Fibroblast of lung (primary cell): ENCODE measurements at regions not wholly inside any gene's neighbourhood (a gene's known extent, or its start where the extent isn't known, plus 50 kb on each side); places are given as distances from the start of the nearest gene placed in this dataset.

Experiments used
- DNase-seq, 2 donors: peaks; one replicate each; pipeline versions ENCODE4 v3.0.0 to v3.0.0-alpha.2; 2010; ENCODE audit warnings: low read depth in 2 of 2
- H2AFZ ChIP-seq: 2 replicates; pipeline ENCODE4 v1.5.1; 2012; ENCODE audit warnings: low read length, control low read depth, inconsistent platforms
- H3K27ac ChIP-seq: 2 replicates; pipeline ENCODE4 v1.5.1; 2011; ENCODE audit warnings: low read length, control low read depth; ENCODE audit not compliant: insufficient read depth
- H3K27me3 ChIP-seq: 2 replicates; pipeline ENCODE4 v1.5.1; 2011; ENCODE audit warnings: mild to moderate bottlenecking, low read length; ENCODE audit not compliant: control insufficient read depth, insufficient read depth
- H3K36me3 ChIP-seq: 2 replicates; pipeline ENCODE4 v1.5.1; 2011; ENCODE audit warnings: low read length; ENCODE audit not compliant: control insufficient read depth, insufficient read depth
- H3K4me1 ChIP-seq: 2 replicates; pipeline ENCODE4 v1.5.1; 2011; ENCODE audit warnings: low read length; ENCODE audit not compliant: control insufficient read depth, insufficient read depth; ENCODE audit errors: extremely low read depth
- H3K4me2 ChIP-seq: 2 replicates; pipeline ENCODE4 v1.5.1; 2011; ENCODE audit warnings: low read length, control low read depth; ENCODE audit not compliant: insufficient read depth; ENCODE audit errors: extremely low read depth
- H3K4me3 ChIP-seq, 4 experiments: fragments of 200-600 bp in 1 of 4; sonication (generic) in 1 of 4; replicated peaks in 1 of 4; 2 replicates each; pipeline ENCODE4 v1.5.1; 2011 to 2016; ENCODE audit warnings: low read length in 4 of 4, low read depth in 3 of 4, mild to moderate bottlenecking in 3 of 4, control low read depth in 2 of 4, inconsistent platforms in 1 of 4, mixed read lengths in 1 of 4; ENCODE audit not compliant: insufficient read depth in 1 of 4; ENCODE audit errors: control extremely low read depth in 1 of 4
- H3K79me2 ChIP-seq: 2 replicates; pipeline ENCODE4 v1.5.1; 2012; ENCODE audit warnings: mild to moderate bottlenecking, low read length, inconsistent platforms; ENCODE audit not compliant: control insufficient read depth, insufficient read depth
- H3K9ac ChIP-seq: 2 replicates; pipeline ENCODE4 v1.5.1; 2011; ENCODE audit warnings: mild to moderate bottlenecking, low read length, control low read depth; ENCODE audit not compliant: insufficient read depth
- H3K9me3 ChIP-seq: 2 replicates; pipeline ENCODE4 v1.5.1; 2012; ENCODE audit warnings: low read depth, low read length; ENCODE audit not compliant: control insufficient read depth, insufficient read depth
- H4K20me1 ChIP-seq: 2 replicates; pipeline ENCODE4 v1.5.1; 2011; ENCODE audit warnings: low read length; ENCODE audit not compliant: control insufficient read depth, insufficient read depth; ENCODE audit errors: extremely low read depth
- CTCF ChIP-seq, 2 donors: IDR thresholded peaks in 1 of 2; conservative IDR thresholded peaks in 1 of 2; 1 replicate in 1 of 2; 2 replicates in 1 of 2; pipeline ENCODE4 v1.5.1; 2011 to 2012; ENCODE audit warnings: low read length in 2 of 2, control low read depth in 1 of 2, inconsistent platforms in 1 of 2, low read depth in 1 of 2, mild to moderate bottlenecking in 1 of 2
- EZH2 ChIP-seq: IDR thresholded peaks from 2 replicates; pipeline ENCODE4 v1.5.1; 2012; ENCODE audit warnings: low read length, control low read depth, mild to moderate bottlenecking; ENCODE audit errors: missing control alignments

GRCh38 chr2:16506366-16506765 is 159.3 kb downstream of the CYRIA start:
- H2AFZ ChIP-seq, result no peak overlapping the region
- H3K9me3 ChIP-seq, result no peaks in the 10 kb centered on the region
- H3K4me1 ChIP-seq, result no peaks in the 10 kb centered on the region
- no peak overlapping the region for H3K27ac ChIP-seq
- no peak overlapping the region for H3K4me3 ChIP-seq
- H3K9ac ChIP-seq, result no peak overlapping the region
- DNase-seq, result no peak
- H3K4me2 ChIP-seq, result no peak overlapping the region
- no peaks in the 10 kb centered on the region for H3K36me3 ChIP-seq
- no peaks in the 10 kb centered on the region for H3K79me2 ChIP-seq
- H3K27me3 ChIP-seq, result no peaks in the 10 kb centered on the region
- no peaks in the 10 kb centered on the region for H4K20me1 ChIP-seq
- TF ChIP-seq CTCF (conservative IDR thresholded peaks at IDR 0.05 in 1 of 2, IDR thresholded peaks at IDR 0.05 in 1 of 2; ENCODE audit: low read depth in 1 of 2, low read length in 2 of 2) (no peak), EZH2 (no peak)

GRCh38 chr2:16496426-16497388 is 168.9 kb downstream of the CYRIA start:
- Histone ChIP-seq H3K4me1 (no peaks in the 10 kb centered on the region), H3K9ac (no peak overlapping the region), H3K27ac (no peak overlapping the region), H3K4me2 (no peak overlapping the region), H3K27me3 (no peaks in the 10 kb centered on the region), H3K4me3 (no peak overlapping the region), H2AFZ (no peak overlapping the region), H3K9me3 (no peaks in the 10 kb centered on the region), H3K36me3 (no peaks in the 10 kb centered on the region), H4K20me1 (no peaks in the 10 kb centered on the region), H3K79me2 (no peaks in the 10 kb centered on the region)
- TF ChIP-seq EZH2, result no peak
- no peak for TF ChIP-seq CTCF (conservative IDR thresholded peaks at IDR 0.05 in 1 of 2, IDR thresholded peaks at IDR 0.05 in 1 of 2; ENCODE audit: low read depth in 1 of 2, low read length in 2 of 2)
- no peak for DNase-seq

- no peaks in the 10 kb centered on the region for H3K79me2 ChIP-seq
- TF ChIP-seq EZH2, result no peak
- no peak for TF ChIP-seq CTCF (conservative IDR thresholded peaks at IDR 0.05 in 1 of 2, IDR thresholded peaks at IDR 0.05 in 1 of 2; ENCODE audit: low read depth in 1 of 2, low read length in 2 of 2)
- H3K9me3 ChIP-seq, result no peaks in the 10 kb centered on the region
- no peaks in the 10 kb centered on the region for H3K4me1 ChIP-seq
- H4K20me1 ChIP-seq, result no peaks in the 10 kb centered on the region
- no peak overlapping the region for H3K4me2 ChIP-seq
- no peak for DNase-seq
- no peaks in the 10 kb centered on the region for H3K27me3 ChIP-seq
- no peaks in the 10 kb centered on the region for H3K36me3 ChIP-seq
- H3K9ac ChIP-seq, result no peak overlapping the region
- H3K27ac ChIP-seq, result no peak overlapping the region
- no peak overlapping the region for H3K4me3 ChIP-seq
- H2AFZ ChIP-seq, result no peak overlapping the region
These were observed 170.0 kb downstream of the CYRIA start for GRCh38 chr2:16495509-16496208.
